Activated T-cell treated with anti-CD3 and anti-CD28 coated beads, Interleukin-2, amount 50 U/mL, for 72 hours (primary cell): ENCODE measurements at regions not wholly inside any gene's neighbourhood (a gene's known extent, or its start where the extent isn't known, plus 50 kb on each side); places are given as distances from the start of the nearest gene placed in this dataset.

Experiments
- ATAC-seq, 2 donors: fragments of 150-1000 bp; cut with Tn5 transposase; replicated peaks in 1 of 2; 2 replicates each; pipeline ENCODE4 v1.10.0; 2021; ENCODE audit warnings: moderate library complexity in 2 of 2, mild to moderate bottlenecking in 1 of 2
- DNase-seq, 2 donors: peaks; one replicate each; pipeline ENCODE4 v3.0.0; 2021 to 2022; ENCODE audit warnings: mixed read lengths in 1 of 2
- H3K27ac Mint-ChIP-seq: one replicate; pipeline ENCODE4 v1.8.0; 2022; ENCODE audit warnings: mild to moderate bottlenecking, moderate library complexity, mixed read lengths
- H3K27me3 Mint-ChIP-seq: one replicate; pipeline ENCODE4 v1.8.0; 2022; ENCODE audit warnings: low read depth, mixed read lengths
- H3K36me3 Mint-ChIP-seq, 2 donors: one replicate each; pipeline ENCODE4 v1.8.0; 2022; ENCODE audit warnings: mixed read lengths in 2 of 2, mild to moderate bottlenecking in 1 of 2; ENCODE audit not compliant: insufficient read depth in 2 of 2
- H3K4me1 Mint-ChIP-seq: one replicate; pipeline ENCODE4 v1.8.0; 2022; ENCODE audit warnings: low read depth, mixed read lengths
- H3K4me3 Mint-ChIP-seq, 2 donors: one replicate each; pipeline ENCODE4 v1.8.0; 2022; ENCODE audit warnings: mild to moderate bottlenecking in 2 of 2, mixed read lengths in 2 of 2, moderate library complexity in 2 of 2
- H3K9me3 Mint-ChIP-seq, 2 donors: one replicate each; pipeline ENCODE4 v1.8.0; 2022; ENCODE audit warnings: mixed read lengths in 2 of 2

- no peak overlapping the region for H3K4me3 Mint-ChIP-seq
- ATAC-seq (no peak), DNase-seq (no peak)
- H3K27me3 Mint-ChIP-seq = peaks cover 22% of the 10 kb centered on the region
- H3K4me1 Mint-ChIP-seq = no peaks in the 10 kb centered on the region
- no peak overlapping the region for H3K27ac Mint-ChIP-seq
- H3K36me3 Mint-ChIP-seq = no peaks in the 10 kb centered on the region
- H3K9me3 Mint-ChIP-seq = no peaks in the 10 kb centered on the region
Observed at GRCh38 chrX:42725196-42725595, 52.8 kb downstream of the PPP1R2C start.

GRCh38 chrX:42720209-42720608 lies 57.8 kb downstream of the PPP1R2C start:
- Mint-ChIP-seq H3K27me3 (peaks cover 5% of the 10 kb centered on the region), H3K4me3 (no peak overlapping the region), H3K4me1 (no peaks in the 10 kb centered on the region), H3K36me3 (no peaks in the 10 kb centered on the region), H3K9me3 (no peaks in the 10 kb centered on the region), H3K27ac (no peak overlapping the region)
- ATAC-seq (no peak), DNase-seq (no peak)

GRCh38 chrX:42715701-42716262 lies 62.2 kb downstream of the PPP1R2C start:
- no peak overlapping the region for H3K4me3 Mint-ChIP-seq
- ATAC-seq (no peak), DNase-seq (no peak)
- H3K27ac Mint-ChIP-seq = no peak overlapping the region
- no peaks in the 10 kb centered on the region for H3K9me3 Mint-ChIP-seq
- no peaks in the 10 kb centered on the region for H3K4me1 Mint-ChIP-seq
- H3K36me3 Mint-ChIP-seq = no peaks in the 10 kb centered on the region
- H3K27me3 Mint-ChIP-seq = no peaks in the 10 kb centered on the region

- H3K27ac Mint-ChIP-seq = no peak overlapping the region
- H3K4me1 Mint-ChIP-seq = no peaks in the 10 kb centered on the region
- H3K9me3 Mint-ChIP-seq = no peaks in the 10 kb centered on the region
- ATAC-seq = peak; percentile 52 to 80
- peak; percentile 18 to 41 for DNase-seq
- H3K27me3 Mint-ChIP-seq = peaks cover 2% of the 10 kb centered on the region
- H3K4me3 Mint-ChIP-seq = no peak overlapping the region
- no peaks in the 10 kb centered on the region for H3K36me3 Mint-ChIP-seq
Observed at GRCh38 chrX:42714981-42715700, 62.8 kb downstream of the PPP1R2C start.

GRCh38 chrX:42710452-42710851 lies 67.5 kb downstream of the PPP1R2C start:
- ATAC-seq (no peak), DNase-seq (no peak)
- H3K27ac Mint-ChIP-seq = peak overlapping the region; percentile 75

DNA sequence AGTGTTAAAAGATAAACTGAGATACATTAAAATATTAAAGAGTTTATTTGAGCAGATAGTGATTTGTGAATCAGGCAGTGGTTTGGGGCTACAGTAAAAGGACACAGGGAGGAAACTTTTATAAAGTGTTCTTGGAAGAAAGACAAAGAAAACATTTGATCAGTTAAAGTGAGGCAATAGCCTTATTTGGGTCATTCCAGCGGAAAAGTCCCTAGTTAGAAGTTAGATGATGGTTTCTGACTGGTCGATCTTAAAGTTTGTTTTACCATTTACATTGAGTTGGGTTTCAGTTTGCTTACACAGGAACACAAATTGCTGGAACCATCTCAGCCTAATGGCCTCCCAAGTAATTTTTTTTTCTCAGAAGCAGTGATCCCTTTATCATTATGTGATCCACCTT lies 69.7 kb downstream of the PPP1R2C start:
- no peak for DNase-seq
- peaks cover 8% of the 10 kb centered on the region for H3K4me1 Mint-ChIP-seq
- H3K27ac Mint-ChIP-seq = no peak overlapping the region
- no peak overlapping the region for H3K4me3 Mint-ChIP-seq
- H3K9me3 Mint-ChIP-seq = no peaks in the 10 kb centered on the region
- H3K36me3 Mint-ChIP-seq = no peaks in the 10 kb centered on the region
- no peak for ATAC-seq
- H3K27me3 Mint-ChIP-seq = peaks cover 6% of the 10 kb centered on the region

More at GRCh38 chrX:42710452-42710851, 67.5 kb downstream of the PPP1R2C start:
- no peak overlapping the region for H3K4me3 Mint-ChIP-seq
- H3K9me3 Mint-ChIP-seq = no peaks in the 10 kb centered on the region
- H3K4me1 Mint-ChIP-seq = no peaks in the 10 kb centered on the region
- no peaks in the 10 kb centered on the region for H3K36me3 Mint-ChIP-seq
- H3K27me3 Mint-ChIP-seq = peaks cover 6% of the 10 kb centered on the region

- no peak overlapping the region for H3K4me3 Mint-ChIP-seq
- H3K9me3 Mint-ChIP-seq = no peaks in the 10 kb centered on the region
- no peaks in the 10 kb centered on the region for H3K36me3 Mint-ChIP-seq
- peaks cover 8% of the 10 kb centered on the region for H3K4me1 Mint-ChIP-seq
- ATAC-seq = no peak
- no peak for DNase-seq
- H3K27ac Mint-ChIP-seq = no peak overlapping the region
- peaks cover 6% of the 10 kb centered on the region for H3K27me3 Mint-ChIP-seq
Observed at GRCh38 chrX:42707742-42708141, 70.2 kb downstream of the PPP1R2C start.

GRCh38 chrX:42704454-42704853 lies 73.5 kb downstream of the PPP1R2C start:
- Mint-ChIP-seq H3K27ac (no peak overlapping the region), H3K36me3 (peaks cover 0 to 6% of the 10 kb centered on the region in 2 donors), H3K4me1 (peaks cover 8% of the 10 kb centered on the region), H3K9me3 (peaks cover 0 to 3% of the 10 kb centered on the region in 2 donors), H3K4me3 (no peak overlapping the region), H3K27me3 (no peaks in the 10 kb centered on the region)
- DNase-seq (no peak), ATAC-seq (peak; percentile 43 to 69)

GRCh38 chrX:42697544-42697943 lies 80.4 kb downstream of the PPP1R2C start:
- Mint-ChIP-seq H3K4me3 (no peak overlapping the region), H3K27ac (no peak overlapping the region)
- ATAC-seq = no peak

GRCh38 chrX:42696536-42697124 lies 81.3 kb downstream of the PPP1R2C start:
- Mint-ChIP-seq H3K36me3 (no peaks in the 10 kb centered on the region), H3K4me1 (peaks cover 8% of the 10 kb centered on the region), H3K4me3 (no peak overlapping the region)

More at GRCh38 chrX:42697544-42697943, 80.4 kb downstream of the PPP1R2C start:
- H3K9me3 Mint-ChIP-seq = peaks cover 0 to 3% of the 10 kb centered on the region in 2 donors
- peaks cover 18% of the 10 kb centered on the region for H3K27me3 Mint-ChIP-seq
- peaks cover 0 to 5% of the 10 kb centered on the region in 2 donors for H3K36me3 Mint-ChIP-seq
- no peak for DNase-seq
- peaks cover 8% of the 10 kb centered on the region for H3K4me1 Mint-ChIP-seq

GRCh38 chrX:42695800-42696358 lies 82.1 kb downstream of the PPP1R2C start:
- Mint-ChIP-seq H3K36me3 (no peaks in the 10 kb centered on the region), H3K4me3 (no peak overlapping the region), H3K27me3 (peaks cover 25% of the 10 kb centered on the region), H3K27ac (no peak overlapping the region), H3K9me3 (no peaks in the 10 kb centered on the region), H3K4me1 (peaks cover 8% of the 10 kb centered on the region)
- no peak for ATAC-seq
- DNase-seq = no peak

More at GRCh38 chrX:42696536-42697124, 81.3 kb downstream of the PPP1R2C start:
- no peak for DNase-seq
- no peak for ATAC-seq
- Mint-ChIP-seq H3K27ac (no peak overlapping the region), H3K27me3 (peaks cover 25% of the 10 kb centered on the region), H3K9me3 (no peaks in the 10 kb centered on the region)

DNA sequence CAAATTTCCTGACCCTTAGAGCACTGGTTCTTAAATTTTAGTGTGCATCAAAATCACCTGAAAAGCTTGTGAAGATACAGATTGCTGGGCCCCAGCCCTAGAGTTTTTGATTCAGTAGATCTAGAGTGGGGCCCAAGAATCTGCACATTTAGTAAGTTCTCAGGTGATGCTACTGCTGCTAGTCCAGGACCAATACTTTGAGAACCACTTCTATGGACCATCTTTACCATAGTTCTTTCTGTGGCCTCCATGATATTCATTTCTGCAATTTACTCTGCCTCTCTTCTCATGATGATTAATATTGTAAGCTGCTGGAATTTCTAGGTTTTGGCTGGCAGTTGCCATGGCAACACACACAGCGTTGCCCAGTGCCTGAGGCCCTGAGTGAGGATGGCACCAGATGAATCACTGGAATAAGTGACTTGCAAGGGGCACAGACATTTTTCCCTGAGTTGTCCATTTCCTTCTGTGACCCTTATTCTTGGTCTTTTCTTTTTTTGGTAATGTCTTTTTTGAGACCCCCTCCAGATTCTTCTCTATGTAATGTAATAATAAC lies 83.6 kb downstream of the PPP1R2C start:
- Mint-ChIP-seq H3K4me3 (no peak overlapping the region), H3K27ac (no peak overlapping the region), H3K27me3 (peaks cover 25% of the 10 kb centered on the region), H3K9me3 (no peaks in the 10 kb centered on the region), H3K36me3 (no peaks in the 10 kb centered on the region), H3K4me1 (peaks cover 8% of the 10 kb centered on the region)
- peak; percentile 39 to 57 for ATAC-seq
- DNase-seq = peak; percentile 1 to 29

DNA sequence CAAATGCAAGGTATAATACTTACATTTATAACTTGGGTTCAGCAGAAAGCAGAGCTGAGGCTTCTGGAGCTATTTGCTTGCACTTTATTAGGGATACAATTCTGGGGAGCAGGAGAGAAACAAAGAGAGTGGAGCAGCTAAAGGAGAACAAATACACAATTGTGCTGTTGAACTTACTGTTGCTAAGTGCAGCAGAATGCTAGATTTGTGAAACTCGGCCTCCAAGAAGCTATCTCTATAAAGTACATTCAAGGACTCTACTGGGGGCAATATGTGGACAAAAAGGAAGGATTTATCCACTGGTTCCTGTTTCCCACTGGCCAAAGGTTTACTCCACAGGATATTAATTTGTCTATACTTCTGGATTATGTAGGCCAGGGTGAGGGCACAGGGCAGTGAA lies 86.8 kb downstream of the PPP1R2C start:
- H3K27me3 Mint-ChIP-seq = peaks cover 29% of the 10 kb centered on the region
- H3K9me3 Mint-ChIP-seq = no peaks in the 10 kb centered on the region
- H3K4me1 Mint-ChIP-seq = peaks cover 8% of the 10 kb centered on the region
- no peak for ATAC-seq
- peak overlapping the region; percentile 19 for H3K27ac Mint-ChIP-seq
- DNase-seq = no peak
- no peak overlapping the region for H3K4me3 Mint-ChIP-seq
- peaks cover 0 to 2% of the 10 kb centered on the region in 2 donors for H3K36me3 Mint-ChIP-seq
